Gastroesophageal sphincter (tissue), 4 donors: ENCODE measurements at regions not wholly inside any gene's neighbourhood (a gene's known extent, or its start where the extent isn't known, plus 50 kb on each side); places are given as distances from the start of the nearest gene placed in this dataset.

Experiments used
- ATAC-seq: fragments of 150-250 bp; one replicate; pipeline ENCODE4 v1.9.1; 2016; ENCODE audit warnings: mild to moderate bottlenecking, moderate library complexity
- H3K27ac ChIP-seq, 4 donors: fragments of 200-600 bp; sonication (generic) in 3 of 4; 1 replicate in 3 of 4; 2 replicates in 1 of 4; pipeline ENCODE4 v1.5.1; 2016 to 2019
- H3K27me3 ChIP-seq: fragments of 200-600 bp; sonication (generic); one replicate; pipeline ENCODE4 v1.5.1; 2019
- H3K36me3 ChIP-seq, 2 donors: fragments of 200-600 bp; sonication (generic); one replicate each; pipeline ENCODE4 v1.5.1; 2019; ENCODE audit warnings: control low read depth in 1 of 2
- H3K4me1 ChIP-seq, 3 donors: fragments of 200-600 bp; sonication (generic); 1 replicate in 2 of 3; 2 replicates in 1 of 3; pipeline ENCODE4 v1.5.1; 2016 to 2019; ENCODE audit warnings: control low read depth in 2 of 3
- H3K4me3 ChIP-seq, 2 donors: fragments of 200-600 bp; sonication (generic); one replicate each; pipeline ENCODE4 v1.5.1; 2019; ENCODE audit warnings: mild to moderate bottlenecking in 1 of 2, moderate library complexity in 1 of 2
- H3K9me3 ChIP-seq, 3 donors: fragments of 200-600 bp; sonication (generic); one replicate each; pipeline ENCODE4 v1.5.1; 2017 to 2019; ENCODE audit warnings: control low read depth in 2 of 3
- CTCF ChIP-seq, 4 experiments: fragments of 200-600 bp in 2 of 4; fragments of 450-650 bp in 2 of 4; sonication (generic) in 1 of 4; IDR thresholded peaks; one replicate each; pipeline ENCODE4 v1.5.1; 2017 to 2019; ENCODE audit warnings: antibody characterized with exemption in 4 of 4, mild to moderate bottlenecking in 2 of 4, moderate library complexity in 2 of 4
- EP300 ChIP-seq: sonication (generic); formaldehyde crosslinking; IDR thresholded peaks from one replicate; pipeline ENCODE4 v1.6.1; 2017; ENCODE audit warnings: antibody characterized with exemption, mild to moderate bottlenecking
- POLR2A ChIP-seq, 2 donors: fragments of 450-650 bp; IDR thresholded peaks; one replicate each; pipeline ENCODE4 v1.6.1; 2017; ENCODE audit warnings: antibody characterized with exemption in 2 of 2, mild to moderate bottlenecking in 2 of 2, moderate library complexity in 1 of 2
- POLR2AphosphoS5 ChIP-seq: sonication (generic); formaldehyde crosslinking; IDR thresholded peaks from one replicate; pipeline ENCODE4 v1.6.1; 2017; ENCODE audit warnings: antibody characterized with exemption
- WGBS, 2 donors: methylation state at CpG; one replicate each; pipeline ENCODE4 v1.1.5; 2018; ENCODE audit warnings: low coverage in 1 of 2; 5-methylcytosine and 5-hydroxymethylcytosine counted together

GRCh38 chr5:87787086-87787485 is 374.4 kb upstream of the CCNH start:
- Histone ChIP-seq H3K36me3 (no peaks in the 10 kb centered on the region), H3K4me1 (no peaks in the 10 kb centered on the region), H3K27me3 (peaks cover 25% of the 10 kb centered on the region), H3K9me3 (no peaks in the 10 kb centered on the region), H3K4me3 (no peak overlapping the region), H3K27ac (no peak overlapping the region)
- no peak for ATAC-seq
- WGBS, 2 donors, result 37 to 48% methylated on average over 4 of the region's 4 CpGs
- no peak for TF ChIP-seq POLR2A (IDR thresholded peaks at IDR 0.05)
- no peak for TF ChIP-seq EP300
- no peak for TF ChIP-seq CTCF (IDR thresholded peaks at IDR 0.05)
- no peak for TF ChIP-seq POLR2AphosphoS5

- TF ChIP-seq POLR2A (IDR thresholded peaks at IDR 0.05), result no peak
- TF ChIP-seq EP300, result no peak
- no peak for TF ChIP-seq POLR2AphosphoS5
- TF ChIP-seq CTCF (IDR thresholded peaks at IDR 0.05), result no peak
- no peaks in the 10 kb centered on the region for H3K9me3 ChIP-seq
- WGBS, 2 donors, result 55 to 59% methylated on average over 1 of the region's 1 CpG
- H3K4me3 ChIP-seq, result no peak overlapping the region
- H3K27me3 ChIP-seq, result peaks cover 31% of the 10 kb centered on the region
- H3K4me1 ChIP-seq, result no peaks in the 10 kb centered on the region
- no peak overlapping the region for H3K27ac ChIP-seq
- no peaks in the 10 kb centered on the region for H3K36me3 ChIP-seq
- ATAC-seq, result no peak
Observed at GRCh38 chr5:87786471-87786870, 373.7 kb upstream of the CCNH start.

- Histone ChIP-seq H3K36me3 (no peaks in the 10 kb centered on the region), H3K4me1 (peaks cover 0 to 3% (median 0%) of the 10 kb centered on the region in 3 donors), H3K4me3 (no peak overlapping the region), H3K9me3 (no peaks in the 10 kb centered on the region), H3K27me3 (peaks cover 34% of the 10 kb centered on the region), H3K27ac (no peak overlapping the region)
- 15 to 48% methylated on average over 3 to 4 of the region's 4 CpGs for WGBS, 2 donors
- no peak for TF ChIP-seq POLR2AphosphoS5
- TF ChIP-seq POLR2A (IDR thresholded peaks at IDR 0.05), result no peak
- TF ChIP-seq CTCF (IDR thresholded peaks at IDR 0.05), result no peak
- no peak for TF ChIP-seq EP300
- ATAC-seq, result no peak
Observed at GRCh38 chr5:87785554-87786335, 373.0 kb upstream of the CCNH start.

GRCh38 chr5:87784879-87785495 is 372.3 kb upstream of the CCNH start:
- TF ChIP-seq POLR2A (IDR thresholded peaks at IDR 0.05) (no peak), CTCF (IDR thresholded peaks at IDR 0.05) (no peak), POLR2AphosphoS5 (no peak), EP300 (no peak)
- Histone ChIP-seq H3K36me3 (no peaks in the 10 kb centered on the region), H3K27ac (no peak overlapping the region), H3K4me1 (peaks cover 0 to 3% (median 0%) of the 10 kb centered on the region in 3 donors), H3K27me3 (peaks cover 34% of the 10 kb centered on the region), H3K4me3 (no peak overlapping the region), H3K9me3 (no peaks in the 10 kb centered on the region)
- no peak for ATAC-seq
- 60 to 69% methylated on average over 4 of the region's 4 CpGs for WGBS, 2 donors

GRCh38 chr5:87784311-87784710 is 371.6 kb upstream of the CCNH start:
- 61 to 86% methylated on average over 1 of the region's 1 CpG for WGBS, 2 donors
- no peaks in the 10 kb centered on the region for H3K36me3 ChIP-seq
- H3K9me3 ChIP-seq, result no peaks in the 10 kb centered on the region
- no peak overlapping the region for H3K27ac ChIP-seq
- H3K4me3 ChIP-seq, result no peak overlapping the region
- TF ChIP-seq CTCF (IDR thresholded peaks at IDR 0.05), result no peak
- H3K27me3 ChIP-seq, result peaks cover 34% of the 10 kb centered on the region
- H3K4me1 ChIP-seq, result peaks cover 0 to 3% (median 0%) of the 10 kb centered on the region in 3 donors
- ATAC-seq, result no peak
